PC-3 (cell line): ENCODE measurements at regions not wholly inside any gene's neighbourhood (a gene's known extent, or its start where the extent isn't known, plus 50 kb on each side); places are given as distances from the start of the nearest gene placed in this dataset.

ENCODE experiments used
- CTCF ChIP-seq: fragments of 300-600 bp; sonication (generic); conservative IDR thresholded peaks from 2 replicates; pipeline ENCODE4 v1.5.1; 2017; ENCODE audit warnings: antibody characterized with exemption, low read depth, mild to moderate bottlenecking, low read length
- EZH2phosphoT487 ChIP-seq: fragments of 300-600 bp; sonication (generic); IDR thresholded peaks from 2 replicates; pipeline ENCODE4 v1.6.1; 2018; ENCODE audit warnings: mild to moderate bottlenecking, antibody characterized with exemption, low read length, borderline replicate concordance

GRCh38 chr2:41821167-41821566 is 226.7 kb upstream of the PKDCC start:
- TF ChIP-seq EZH2phosphoT487, result no peak
- no peak for TF ChIP-seq CTCF
